H1 (cell line): ENCODE measurements at regions not wholly inside any gene's neighbourhood (a gene's known extent, or its start where the extent isn't known, plus 50 kb on each side); places are given as distances from the start of the nearest gene placed in this dataset.

Experiments used
- CREB1 ChIP-seq: IDR thresholded peaks from 2 replicates; pipeline ENCODE4 v1.6.1; 2012; ENCODE audit warnings: inconsistent platforms
- CTCF ChIP-seq, 3 experiments: IDR thresholded peaks; 1 replicate in 2 of 3; 2 replicates in 1 of 3; pipeline versions ENCODE4 v1.5.1 to v1.6.1; 2011; ENCODE audit warnings: low read length in 3 of 3, mild to moderate bottlenecking in 3 of 3, inconsistent platforms in 2 of 3, low read depth in 1 of 3, moderate library complexity in 1 of 3; ENCODE audit not compliant: insufficient read depth in 1 of 3; ENCODE audit errors: control extremely low read depth in 1 of 3
- EGR1 ChIP-seq: IDR thresholded peaks from 2 replicates; pipeline ENCODE4 v1.6.1; 2011; ENCODE audit warnings: low read depth, low read length, borderline replicate concordance
- EP300 ChIP-seq, 2 experiments: IDR thresholded peaks; 1 replicate in 1 of 2; 2 replicates in 1 of 2; pipeline ENCODE4 v1.6.1; 2011 to 2012; ENCODE audit warnings: low read depth in 2 of 2, low read length in 2 of 2, mild to moderate bottlenecking in 2 of 2, borderline replicate concordance in 1 of 2, inconsistent platforms in 1 of 2, moderate library complexity in 1 of 2
- POLR2A ChIP-seq, 2 experiments: IDR thresholded peaks; 1 replicate in 1 of 2; 2 replicates in 1 of 2; pipeline ENCODE4 v1.6.1; 2011; ENCODE audit warnings: low read depth in 2 of 2, low read length in 2 of 2, mild to moderate bottlenecking in 2 of 2; ENCODE audit errors: control extremely low read depth in 1 of 2
- TAF1 ChIP-seq: IDR thresholded peaks from 2 replicates; pipeline ENCODE4 v1.6.1; 2011; ENCODE audit warnings: mild to moderate bottlenecking, low read depth, low read length
- TEAD4 ChIP-seq: IDR thresholded peaks from 2 replicates; pipeline ENCODE4 v1.6.1; 2012; ENCODE audit warnings: low read depth, low read length, inconsistent platforms, mixed read lengths

- TF ChIP-seq TEAD4 (no peak), EP300 (IDR thresholded peaks at IDR 0.05; ENCODE audit: borderline replicate concordance in 1 of 2, low read depth in 2 of 2, low read length in 2 of 2) (no peak), CTCF (IDR thresholded peaks at IDR 0.05; ENCODE audit: control extremely low read depth in 1 of 3, insufficient read depth in 1 of 3, low read depth in 1 of 3, low read length in 3 of 3) (no peak), POLR2A (IDR thresholded peaks at IDR 0.05; ENCODE audit: control extremely low read depth in 1 of 2, low read depth in 2 of 2, low read length in 2 of 2) (no peak), EGR1 (no peak), CREB1 (no peak), TAF1 (no peak)
These were observed 91.3 kb downstream of the DUSP6 start for GRCh38 chr12:89260841-89261637.
